ENCODE measurements at regions not wholly inside any gene's neighbourhood (a gene's known extent, or its start where the extent isn't known, plus 50 kb on each side); places are given as distances from the start of the nearest gene placed in this dataset.

DNA sequence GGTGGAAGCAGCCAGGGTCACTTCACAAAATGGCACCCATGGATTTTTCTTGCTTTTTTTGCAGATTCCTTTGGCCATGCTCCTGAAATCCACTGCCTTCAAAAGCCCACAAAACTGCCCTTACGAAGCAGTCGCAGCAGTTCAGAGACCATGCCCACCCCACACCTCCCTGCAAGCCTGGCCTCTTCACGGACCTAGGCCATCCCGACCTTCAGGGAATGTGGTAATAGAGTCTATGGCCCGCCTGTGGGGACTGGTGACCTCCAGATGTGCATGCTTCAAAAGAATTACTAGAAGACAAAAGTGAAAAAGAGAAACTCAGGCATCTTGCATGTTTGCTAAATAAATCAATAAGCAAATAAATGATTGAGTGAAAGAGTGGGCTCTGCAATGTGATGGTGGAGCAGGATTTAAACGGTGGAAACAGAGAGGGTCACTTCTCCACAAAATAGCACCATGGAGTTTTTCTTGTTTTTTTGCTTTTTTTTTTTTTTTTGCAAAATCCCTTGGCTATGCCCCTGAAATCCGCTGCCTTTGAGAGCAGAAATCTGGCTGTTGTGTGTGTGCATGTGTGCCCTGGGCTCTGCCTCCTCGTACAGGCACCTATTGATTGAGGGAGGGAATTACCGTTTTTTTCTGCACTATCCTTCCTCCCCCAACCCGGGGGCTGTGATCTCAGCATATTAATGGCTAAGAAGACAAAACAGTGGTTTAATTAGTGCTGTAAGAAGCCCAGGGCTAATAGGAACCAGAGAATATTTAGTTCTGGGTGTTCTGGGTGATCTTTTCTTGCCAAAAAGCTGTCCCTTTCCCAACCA is 107.4 kb downstream of the PXDC1 start:
- DNase-seq (ENCODE audit: low read depth): no peak

DNA sequence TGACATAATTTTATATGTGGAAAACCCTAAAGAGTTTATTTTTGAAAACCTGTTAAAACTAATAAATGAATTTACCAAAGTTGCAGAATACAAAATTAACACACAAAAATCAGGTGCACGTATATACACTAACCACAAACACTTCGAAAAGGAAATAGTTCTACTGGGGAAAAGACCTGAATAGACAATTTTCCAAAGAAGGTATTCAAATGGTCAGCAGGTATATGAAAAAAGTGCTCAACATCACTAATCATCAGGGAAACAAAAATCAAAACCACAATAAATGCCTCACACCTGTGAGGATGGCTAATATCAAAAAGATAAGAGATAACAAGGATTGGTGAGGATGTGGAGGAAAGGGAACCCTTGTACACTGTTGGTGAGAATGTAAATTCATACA is 110.6 kb downstream of the PXDC1 start:
- DNase-seq (ENCODE audit: low read depth): no peak

DNA sequence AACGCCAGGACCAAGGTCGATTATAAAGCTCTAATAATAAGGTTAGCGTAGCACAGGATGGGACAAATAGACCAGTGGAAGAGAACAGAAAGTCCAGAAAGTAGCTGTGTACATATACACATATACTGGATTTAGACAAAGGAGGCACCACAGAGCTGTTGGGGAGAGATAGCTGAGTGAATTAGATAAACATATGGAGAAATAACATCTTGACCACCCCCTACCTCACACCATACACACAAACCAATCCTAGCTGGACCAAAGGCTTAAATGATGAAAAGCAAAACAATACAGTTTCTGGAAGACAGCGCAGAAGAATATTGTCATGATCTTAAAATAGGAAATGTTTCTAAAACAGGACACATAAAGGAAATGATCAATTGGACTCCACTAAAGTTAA is 112.9 kb downstream of the PXDC1 start:
- no peak for DNase-seq (ENCODE audit: low read depth)

DNA sequence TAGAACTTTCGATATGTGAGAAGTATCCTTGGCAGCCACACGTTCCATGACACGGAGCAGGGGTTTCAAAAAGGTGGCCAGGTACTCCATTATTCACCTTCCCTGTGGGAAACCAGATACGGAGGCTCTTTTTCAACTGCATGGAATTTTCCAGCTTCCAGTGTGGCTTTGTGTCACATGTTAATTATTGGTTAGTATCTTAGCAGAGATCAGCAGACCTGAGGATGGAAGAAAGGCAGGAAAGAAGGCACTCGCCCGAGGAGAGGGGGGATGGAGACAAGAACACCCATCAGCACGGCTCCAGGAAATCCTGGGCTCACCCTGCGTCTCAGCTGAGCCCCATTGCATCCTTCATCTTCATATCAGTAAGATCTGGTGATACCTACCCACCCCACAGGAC is 115.5 kb downstream of the PXDC1 start:
- DNase-seq (ENCODE audit: low read depth): no peak

DNA sequence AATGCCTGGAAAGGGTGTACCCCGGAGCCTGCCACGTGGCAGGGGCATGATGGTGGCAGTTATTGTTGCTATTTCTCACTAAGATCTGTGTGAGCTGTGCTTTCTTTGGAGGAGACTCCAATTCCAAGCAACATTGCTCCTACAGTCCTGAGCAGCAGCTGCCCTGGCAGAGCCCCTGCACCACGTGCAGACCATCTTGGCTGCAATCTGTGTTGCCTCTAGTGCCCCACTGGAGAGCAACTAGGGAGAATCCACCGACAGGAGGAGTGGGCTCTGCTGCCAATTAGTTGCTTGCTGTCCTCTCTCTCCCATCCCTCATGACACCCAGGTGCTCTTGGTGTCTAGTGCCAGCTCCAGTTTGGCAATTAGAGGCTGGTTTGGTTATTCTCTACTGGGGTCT is 116.0 kb downstream of the PXDC1 start:
- no peak for DNase-seq (ENCODE audit: low read depth)

DNA sequence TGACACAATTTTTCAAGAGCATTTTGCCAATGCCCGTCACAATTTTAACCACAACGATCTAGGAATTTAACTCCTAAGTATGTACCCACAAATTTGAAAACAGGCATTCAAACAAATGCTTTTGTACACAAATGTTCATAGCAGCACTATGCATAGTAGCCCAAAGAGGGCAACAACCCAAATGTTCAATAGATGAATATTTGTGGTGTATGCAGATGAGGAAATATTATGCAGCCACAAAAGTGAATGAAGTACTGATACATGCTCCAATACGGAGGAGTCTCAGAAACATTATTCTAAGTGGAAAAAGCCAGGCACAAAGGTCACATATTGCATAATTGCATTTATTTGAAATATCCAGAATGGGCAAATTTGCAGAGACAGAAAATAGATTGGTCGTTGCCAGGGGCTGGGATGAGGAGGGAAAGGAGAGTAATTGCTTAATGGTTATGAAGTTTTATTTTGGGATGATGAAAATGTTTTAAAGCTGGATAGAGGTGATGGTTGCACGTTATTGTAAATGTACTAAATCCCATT is 117.2 kb downstream of the PXDC1 start:
- DNase-seq (ENCODE audit: low read depth): no peak

DNA sequence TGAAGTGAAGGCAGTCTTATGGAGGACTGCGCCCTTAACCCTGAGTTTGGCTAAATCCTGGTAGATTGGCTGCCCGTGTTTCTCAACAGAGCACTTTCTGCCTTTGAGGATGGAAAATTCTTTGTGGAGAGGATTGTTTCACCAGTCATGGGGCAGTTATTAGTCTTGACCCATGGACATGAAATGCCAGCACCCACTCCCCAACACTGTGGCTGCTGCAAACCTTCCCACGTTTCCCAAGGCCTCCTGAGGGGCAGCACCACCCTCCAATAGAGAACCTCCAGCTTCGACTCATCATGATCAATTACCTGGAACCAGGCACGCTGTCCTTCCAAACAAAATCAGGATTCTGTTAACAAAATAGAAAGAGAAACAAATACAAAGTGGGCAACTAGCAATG is 117.8 kb downstream of the PXDC1 start:
- no peak for DNase-seq (ENCODE audit: low read depth)

DNA sequence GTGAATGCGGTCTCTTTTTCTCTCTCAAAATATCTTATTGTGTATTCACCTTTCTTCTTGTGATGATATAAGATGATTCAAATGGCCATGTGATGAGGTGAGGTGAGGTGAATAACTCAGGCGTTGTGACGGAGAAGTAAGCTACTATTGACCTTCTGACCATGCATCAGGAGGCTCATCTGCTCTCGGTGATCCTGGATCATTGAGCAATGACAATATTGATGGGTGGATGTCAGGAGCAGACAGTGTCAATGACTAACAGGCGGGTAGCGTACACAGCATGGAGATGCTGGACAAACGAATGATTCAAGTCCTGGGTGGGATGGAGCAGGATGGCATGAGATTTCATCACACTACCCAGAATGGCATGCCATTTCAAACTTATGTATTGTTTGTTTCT is 119.6 kb downstream of the PXDC1 start:
- no peak for DNase-seq (ENCODE audit: low read depth)

DNA sequence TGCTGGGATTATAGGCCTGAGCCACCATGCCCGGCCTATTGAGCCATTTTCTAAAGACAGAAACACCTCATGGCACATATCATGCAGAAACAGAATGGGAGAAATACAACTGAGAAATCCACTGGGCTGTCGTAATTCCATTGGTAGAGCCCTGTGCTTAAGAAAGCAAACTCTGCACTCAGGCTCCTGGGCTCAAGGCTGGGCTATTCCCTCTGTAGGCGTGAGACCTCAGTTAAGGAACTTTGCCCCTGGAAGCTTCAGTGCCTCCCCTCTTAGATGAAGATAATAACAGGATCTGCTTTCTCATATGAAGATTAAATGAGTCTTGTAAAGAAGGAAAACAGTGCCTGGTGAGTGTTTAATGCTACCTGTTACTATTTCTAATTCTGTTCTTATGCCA is 120.3 kb downstream of the PXDC1 start:
- no peak for DNase-seq (ENCODE audit: low read depth)

DNA sequence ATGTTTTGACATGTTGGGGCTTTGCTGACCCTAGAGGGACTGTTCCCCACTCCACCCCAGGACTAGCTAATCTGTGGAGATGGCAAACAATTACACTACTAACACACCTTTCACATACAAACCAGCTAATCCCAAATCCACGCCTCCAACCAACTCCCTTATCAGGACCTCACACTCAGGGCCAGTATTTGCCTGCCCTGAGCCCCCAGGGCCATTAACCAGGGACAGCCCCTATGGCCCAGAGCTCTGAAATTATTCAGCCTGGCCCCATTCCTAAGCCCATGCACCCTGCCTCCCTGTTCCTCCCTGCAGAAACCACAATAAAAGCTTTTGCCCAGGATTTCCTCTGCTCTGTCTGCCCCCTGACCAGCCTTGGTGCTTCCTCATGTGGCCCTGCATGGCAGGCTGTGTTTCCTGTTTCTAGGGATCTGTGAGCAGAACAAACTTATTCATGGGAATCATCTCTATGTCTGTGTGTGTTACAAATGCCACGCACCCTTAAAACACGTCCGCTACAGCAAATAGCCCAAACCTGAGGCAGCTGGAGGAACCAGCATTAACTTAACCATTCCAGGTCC is 121.2 kb downstream of the PXDC1 start:
- no peak for DNase-seq (ENCODE audit: low read depth)

DNA sequence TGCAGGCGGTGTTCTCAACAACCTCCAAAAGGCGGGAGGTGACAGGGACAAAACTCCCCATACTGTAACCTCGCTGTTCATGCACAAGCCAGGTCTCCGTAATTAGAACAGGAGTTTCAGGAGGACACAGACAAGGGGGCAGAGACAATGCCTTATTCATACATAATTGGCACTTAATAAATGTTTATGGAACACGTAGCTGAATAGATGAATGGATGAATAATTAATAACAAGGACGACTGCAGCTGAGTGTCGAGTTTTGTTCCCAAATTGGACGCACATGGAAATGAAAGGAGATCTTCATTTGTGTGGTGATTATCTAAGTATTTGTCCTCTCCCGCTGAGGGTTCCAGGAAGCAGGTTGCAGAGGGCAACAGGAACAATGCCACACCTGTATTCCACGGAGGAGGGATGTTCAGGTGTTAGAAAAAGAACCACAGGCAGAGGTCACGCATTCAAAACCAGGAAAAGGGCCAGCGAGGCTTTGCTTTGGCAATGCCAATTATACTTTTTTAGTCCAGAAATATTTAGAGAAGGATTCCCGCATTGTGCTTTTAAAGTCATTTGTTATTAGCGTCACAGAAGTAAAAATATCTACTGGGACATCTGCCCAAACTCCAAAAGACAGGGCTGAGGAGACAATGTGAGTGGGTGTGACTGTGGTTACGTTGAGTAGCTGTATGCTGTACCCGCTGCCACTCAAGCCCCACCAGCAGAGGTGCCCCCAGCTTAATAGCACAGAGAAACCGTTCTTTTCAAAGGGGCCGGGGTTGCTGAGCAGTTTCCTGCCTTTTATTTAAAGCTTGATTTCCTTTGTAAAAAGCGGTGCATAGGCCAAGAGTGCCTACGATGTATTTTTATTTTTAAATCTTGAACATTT is 123.3 kb downstream of the PXDC1 start:
- DNase-seq (ENCODE audit: low read depth): peak; percentile 35

DNA sequence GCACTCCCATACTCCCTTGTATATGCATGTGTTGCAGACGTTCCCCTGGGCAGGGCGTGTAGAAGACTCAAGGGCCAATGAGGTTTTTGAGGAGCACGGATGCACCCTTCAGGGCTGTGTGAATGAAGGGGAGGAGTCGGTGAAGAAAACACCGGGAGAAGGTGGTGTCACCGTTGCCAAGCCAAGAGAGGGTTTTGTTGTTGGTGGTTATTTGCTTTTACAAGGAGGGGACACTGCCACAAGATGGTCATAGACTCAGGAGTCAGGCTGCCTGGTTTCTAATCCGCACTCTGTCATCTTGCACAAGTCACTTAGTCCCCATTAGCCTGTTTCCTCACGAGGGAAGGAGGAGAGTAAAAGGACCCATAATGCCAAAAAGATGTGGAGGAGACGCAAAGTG is 124.0 kb downstream of the PXDC1 start:
- no peak for DNase-seq (ENCODE audit: low read depth)

DNA sequence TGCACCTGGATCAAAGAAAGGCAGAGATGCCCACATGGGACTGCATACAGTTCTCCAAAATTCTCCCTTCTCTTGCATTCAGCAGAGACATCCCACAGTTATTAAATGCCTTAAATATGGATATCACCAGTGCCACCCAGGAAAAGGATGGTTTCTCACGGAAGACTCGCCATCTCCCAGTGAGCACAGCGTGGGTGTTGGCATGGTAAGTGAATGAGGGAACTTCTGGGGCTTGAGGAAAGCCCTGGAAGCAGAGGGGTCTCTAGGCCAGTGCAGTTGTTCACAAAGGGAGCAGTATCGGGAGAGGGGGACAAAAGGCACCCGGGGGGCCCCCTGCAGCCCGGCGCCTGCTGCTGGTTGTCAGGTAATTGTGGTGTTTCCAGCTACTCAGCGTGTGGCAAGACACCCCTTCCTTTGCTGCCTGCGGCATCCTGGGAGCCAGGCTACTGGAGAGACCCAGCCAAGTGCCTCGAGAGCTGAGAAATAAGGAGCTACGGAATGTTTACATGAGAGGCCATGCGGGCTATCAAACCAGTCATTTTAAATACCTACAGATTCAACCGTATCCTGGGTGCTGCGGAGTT is 125.4 kb downstream of the PXDC1 start:
- no peak for DNase-seq (ENCODE audit: low read depth)

DNA sequence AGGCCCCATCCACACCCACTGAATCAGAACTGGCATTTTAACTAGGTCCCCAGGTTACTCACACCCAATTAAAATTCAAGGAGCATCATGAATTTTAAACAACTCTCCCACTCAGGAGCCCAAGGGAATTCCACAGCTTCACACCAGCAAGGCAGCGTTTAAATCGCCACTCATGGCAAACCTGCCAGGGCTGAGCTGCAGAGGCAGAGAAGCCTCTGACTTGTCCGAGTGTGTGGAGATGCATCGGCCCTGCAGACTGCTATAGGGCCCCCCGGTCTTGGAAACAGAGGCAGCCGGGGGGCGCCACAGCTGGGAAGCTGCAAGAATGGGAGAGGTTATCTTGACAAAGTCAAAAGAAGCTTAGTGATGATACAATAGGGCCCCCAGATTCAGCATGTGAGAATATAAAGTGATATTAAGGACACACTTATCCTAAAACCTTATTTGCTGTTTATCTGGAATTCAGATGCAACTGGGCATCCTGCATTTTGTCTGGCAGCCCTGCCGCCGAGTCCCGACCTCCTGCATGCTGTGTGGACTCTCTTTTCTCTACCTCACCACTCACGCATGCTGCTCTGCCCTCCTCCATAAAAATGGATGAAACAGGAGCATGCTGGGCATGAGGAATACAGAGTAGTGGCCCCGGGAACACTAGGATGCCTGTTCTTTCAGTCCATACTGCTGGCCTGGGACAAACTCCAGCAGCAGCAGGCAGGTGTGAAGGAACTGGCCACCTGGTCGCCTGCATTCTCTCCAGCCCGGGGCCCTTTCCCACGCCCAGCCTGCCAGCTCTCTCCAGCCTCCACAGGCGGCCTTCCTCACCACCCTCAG is 126.1 kb downstream of the PXDC1 start:
- no peak for DNase-seq (ENCODE audit: low read depth)

DNA sequence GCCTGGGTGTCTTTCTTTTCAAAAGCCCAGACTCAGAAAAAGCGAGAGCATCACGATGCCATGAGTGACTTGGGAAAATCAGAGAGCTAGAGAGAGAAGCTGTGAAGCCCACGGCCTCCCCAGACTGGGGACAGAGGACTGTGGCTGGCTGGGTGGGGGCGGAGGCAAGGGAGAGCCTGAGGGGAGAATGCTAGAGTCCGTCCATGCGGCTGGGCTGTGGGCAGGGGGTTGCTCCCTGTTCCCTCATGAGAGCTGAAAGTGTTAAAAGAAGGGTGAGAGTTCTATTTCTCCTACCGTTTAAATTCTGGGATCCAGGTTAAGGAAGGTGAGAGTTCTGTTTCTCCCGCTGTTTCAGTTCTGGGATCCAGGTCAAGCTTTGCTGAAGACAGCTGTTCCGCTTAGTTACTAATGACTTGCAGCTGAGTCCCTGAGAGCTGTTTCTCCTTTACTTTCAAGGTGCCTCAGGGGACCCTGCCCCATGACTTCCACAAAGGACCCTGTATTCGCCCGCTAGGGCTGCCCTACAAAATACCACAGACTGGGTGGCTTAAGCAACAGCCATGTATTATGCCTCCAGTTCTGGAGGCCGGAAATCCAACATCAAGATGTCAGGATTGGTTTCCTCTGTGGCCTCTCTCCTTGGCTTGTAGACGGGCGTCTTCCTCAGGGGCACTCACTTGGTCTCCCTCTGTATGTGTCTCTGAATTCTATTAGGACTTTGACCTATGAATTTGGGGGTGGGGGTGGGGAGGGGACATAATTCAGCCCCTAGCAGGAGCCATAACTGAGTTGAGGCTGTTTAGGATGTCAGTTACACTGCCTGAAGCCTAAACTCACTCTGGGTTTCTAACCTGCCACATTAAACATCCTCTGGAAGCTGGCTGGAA is 127.0 kb downstream of the PXDC1 start:
- DNase-seq (ENCODE audit: low read depth): no peak

DNA sequence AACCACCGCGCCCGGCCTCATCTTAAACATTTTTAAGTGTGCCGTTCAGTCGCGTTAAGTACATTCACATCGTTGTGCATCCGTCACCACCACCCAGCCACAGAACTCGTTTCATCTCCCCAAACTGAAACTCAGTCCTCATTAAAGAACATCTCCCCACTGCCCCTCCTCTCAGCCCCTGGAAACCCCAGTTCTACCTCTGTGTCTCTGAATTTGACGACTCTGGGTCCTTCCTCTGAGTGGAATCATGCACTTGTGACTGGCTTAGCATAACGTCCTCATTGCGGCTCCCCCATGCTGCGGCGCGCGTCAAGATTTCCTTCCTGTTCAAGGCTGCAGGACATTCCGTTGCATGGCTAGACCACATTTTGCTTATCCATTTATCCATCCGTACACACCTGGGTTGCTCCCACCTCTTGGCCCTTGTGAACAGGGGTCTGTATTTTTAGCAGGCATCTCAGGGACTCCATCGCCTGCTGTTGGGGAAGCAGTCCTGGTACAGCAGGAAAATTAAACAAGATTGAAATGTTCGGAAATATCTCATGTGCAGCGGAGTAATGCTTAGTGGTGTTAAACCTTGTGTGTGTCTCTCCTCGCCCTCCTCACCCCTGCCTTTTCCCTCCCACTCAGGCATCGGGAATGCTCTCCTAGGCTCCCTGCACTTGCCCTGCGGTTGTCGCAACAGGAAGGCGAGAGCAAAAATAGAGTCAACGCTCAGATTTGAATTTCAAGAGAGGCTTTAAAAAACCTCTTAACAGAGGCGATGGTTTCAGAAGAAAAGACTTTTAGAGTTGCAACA is 127.9 kb downstream of the PXDC1 start:
- no peak for DNase-seq (ENCODE audit: low read depth)

DNA sequence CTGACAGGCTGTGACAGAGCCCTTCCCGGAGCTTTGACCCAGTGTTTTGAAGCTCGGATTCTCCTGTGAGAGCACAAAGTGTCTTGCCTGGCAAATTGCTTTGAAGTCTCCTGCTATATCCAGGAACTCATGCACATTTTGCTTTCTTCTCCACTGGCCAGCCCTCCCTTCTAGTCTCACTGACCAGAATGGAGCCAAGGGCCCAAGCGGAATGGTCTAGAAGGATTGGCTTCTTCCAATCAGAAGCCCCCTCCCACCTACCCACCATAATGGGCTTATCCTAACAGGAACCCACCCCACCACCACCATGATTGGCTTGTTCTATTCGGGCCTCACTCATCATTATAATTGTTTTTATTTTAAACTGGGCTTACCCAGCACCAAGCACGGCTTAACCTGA is 130.1 kb downstream of the PXDC1 start:
- no peak for DNase-seq (ENCODE audit: low read depth)

DNA sequence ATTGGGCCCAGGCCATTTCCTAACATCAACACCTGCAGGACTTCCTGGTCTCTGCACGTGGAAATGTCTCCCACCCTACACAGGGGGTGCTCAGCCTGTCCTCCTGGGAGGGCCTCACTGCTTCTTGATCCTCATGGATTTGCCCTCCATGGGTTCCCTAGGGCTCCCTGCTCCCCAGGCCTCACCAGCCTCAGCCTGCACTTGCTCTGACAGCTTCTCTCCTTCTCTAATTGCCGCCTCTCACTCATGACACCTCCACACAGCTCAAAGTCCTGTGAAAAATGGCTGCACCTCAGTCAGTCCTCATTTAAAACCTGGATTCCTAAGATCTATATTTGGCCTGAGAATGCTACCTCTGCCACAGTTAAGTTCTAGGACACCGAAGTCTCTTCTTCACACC is 130.6 kb downstream of the PXDC1 start:
- no peak for DNase-seq (ENCODE audit: low read depth)

DNA sequence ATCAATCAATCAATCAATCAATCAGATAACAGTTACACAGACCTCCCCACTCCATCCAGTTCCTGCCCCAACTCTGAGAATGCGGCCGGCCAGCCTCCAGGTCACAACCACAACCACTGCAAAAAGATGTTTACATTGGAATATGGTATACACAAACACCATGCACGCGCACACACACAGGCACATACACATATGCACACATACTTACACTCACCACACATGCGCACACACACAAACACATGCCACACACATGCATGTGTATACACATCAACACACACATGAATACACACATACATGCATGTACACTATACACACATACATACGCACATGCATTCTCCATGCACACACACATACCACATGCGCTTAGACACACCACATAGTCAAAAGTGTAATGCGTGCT is 131.1 kb downstream of the PXDC1 start:
- no peak for DNase-seq (ENCODE audit: low read depth)

DNA sequence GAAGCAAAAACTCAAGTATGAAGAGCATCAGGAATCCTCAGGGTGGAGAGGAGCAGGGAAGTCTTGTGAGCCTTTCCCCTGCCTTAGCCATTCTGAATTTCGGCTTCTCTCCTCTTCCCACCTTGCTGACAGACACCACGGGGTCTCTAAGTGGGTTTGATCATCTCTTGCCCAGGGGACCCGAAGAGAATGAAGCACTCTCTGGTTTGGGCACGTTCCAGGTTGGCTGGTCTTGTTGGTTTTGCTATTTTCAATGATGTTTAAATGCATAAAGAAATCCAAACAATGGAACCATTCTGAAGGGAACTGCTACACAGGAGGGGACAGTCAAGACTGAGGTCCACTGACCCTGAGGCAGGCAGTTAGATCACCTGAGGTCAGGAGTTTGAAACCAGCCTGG is 131.7 kb downstream of the PXDC1 start:
- DNase-seq (ENCODE audit: low read depth): no peak
